Breast epithelium (tissue), 4 donors: ENCODE measurements at regions not wholly inside any gene's neighbourhood (a gene's known extent, or its start where the extent isn't known, plus 50 kb on each side); places are given as distances from the start of the nearest gene placed in this dataset.

Experiments
- DNase-seq, 2 donors: peaks; one replicate each; pipeline ENCODE4 v3.0.0-alpha.2; 2019; ENCODE audit warnings: low spot score in 2 of 2
- H3K27ac ChIP-seq, 2 donors: fragments of 200-600 bp; sonication (generic) in 1 of 2; one replicate each; pipeline ENCODE4 v1.5.1; 2016 to 2019; ENCODE audit warnings: mild to moderate bottlenecking in 1 of 2
- H3K27me3 ChIP-seq, 2 donors: fragments of 200-600 bp; sonication (generic) in 1 of 2; one replicate each; pipeline versions ENCODE4 v1.5.1 to v1.6.0; 2017 to 2019; ENCODE audit warnings: control low read depth in 1 of 2, mild to moderate bottlenecking in 1 of 2
- H3K36me3 ChIP-seq: fragments of 200-600 bp; one replicate; pipeline ENCODE4 v1.5.1; 2019
- H3K4me1 ChIP-seq, 2 donors: fragments of 200-600 bp; sonication (generic); one replicate each; pipeline ENCODE4 v1.5.1; 2016 to 2019; ENCODE audit warnings: control low read depth in 1 of 2
- H3K4me3 ChIP-seq, 3 donors: fragments of 200-600 bp; sonication (generic); 1 replicate in 2 of 3; 2 replicates in 1 of 3; pipeline ENCODE4 v1.5.1; 2016 to 2019; ENCODE audit warnings: mild to moderate bottlenecking in 3 of 3, moderate library complexity in 2 of 3
- H3K9me3 ChIP-seq, 2 donors: fragments of 200-600 bp; sonication (generic) in 1 of 2; one replicate each; pipeline ENCODE4 v1.5.1; 2016 to 2019; ENCODE audit warnings: control low read depth in 1 of 2
- POLR2A ChIP-seq: fragments of 450-650 bp; IDR thresholded peaks from one replicate; pipeline ENCODE4 v1.6.1; 2016; ENCODE audit warnings: antibody characterized with exemption, mild to moderate bottlenecking, moderate library complexity
- POLR2AphosphoS5 ChIP-seq, 3 donors: sonication (generic); formaldehyde crosslinking; IDR thresholded peaks; one replicate each; pipeline ENCODE4 v1.6.1; 2017; ENCODE audit warnings: antibody characterized with exemption in 3 of 3
- intact Hi-C: fragments of 100-400 bp; cut with DNase I; formaldehyde crosslinking; loops from one replicate; pipeline ENCODE4 v1.15.1; 2023; ENCODE audit warnings: low total_unique reads
- TF ChIP-seq, protein P1 (sequence below), 3 donors: fragments of 450-650 bp; IDR thresholded peaks; one replicate each; pipeline ENCODE4 v1.5.1; 2016 to 2017; ENCODE audit warnings: antibody characterized with exemption in 3 of 3, mild to moderate bottlenecking in 3 of 3, moderate library complexity in 3 of 3

DNA sequence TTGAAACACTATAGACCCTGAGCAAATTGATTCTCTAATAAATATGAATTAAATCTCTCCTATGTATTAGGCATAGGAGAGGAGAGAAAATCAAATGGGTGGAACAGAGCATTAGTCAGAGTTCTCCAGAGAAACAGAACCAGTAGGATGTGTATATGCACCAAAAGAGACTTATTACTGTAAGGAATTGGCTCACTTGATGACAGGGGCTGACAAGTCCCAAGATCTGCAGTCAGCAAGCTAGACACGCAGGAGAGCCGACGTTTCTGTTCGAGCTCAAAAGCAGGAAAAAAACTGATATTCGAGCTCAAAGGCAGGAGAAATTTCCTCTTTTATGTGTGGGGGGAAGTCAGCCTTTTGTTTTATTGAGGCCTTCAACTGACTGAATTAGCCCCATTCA, 259.2 kb upstream of the KAZN start:
- H3K27ac ChIP-seq = no peak overlapping the region
- TF ChIP-seq, protein P1, sequence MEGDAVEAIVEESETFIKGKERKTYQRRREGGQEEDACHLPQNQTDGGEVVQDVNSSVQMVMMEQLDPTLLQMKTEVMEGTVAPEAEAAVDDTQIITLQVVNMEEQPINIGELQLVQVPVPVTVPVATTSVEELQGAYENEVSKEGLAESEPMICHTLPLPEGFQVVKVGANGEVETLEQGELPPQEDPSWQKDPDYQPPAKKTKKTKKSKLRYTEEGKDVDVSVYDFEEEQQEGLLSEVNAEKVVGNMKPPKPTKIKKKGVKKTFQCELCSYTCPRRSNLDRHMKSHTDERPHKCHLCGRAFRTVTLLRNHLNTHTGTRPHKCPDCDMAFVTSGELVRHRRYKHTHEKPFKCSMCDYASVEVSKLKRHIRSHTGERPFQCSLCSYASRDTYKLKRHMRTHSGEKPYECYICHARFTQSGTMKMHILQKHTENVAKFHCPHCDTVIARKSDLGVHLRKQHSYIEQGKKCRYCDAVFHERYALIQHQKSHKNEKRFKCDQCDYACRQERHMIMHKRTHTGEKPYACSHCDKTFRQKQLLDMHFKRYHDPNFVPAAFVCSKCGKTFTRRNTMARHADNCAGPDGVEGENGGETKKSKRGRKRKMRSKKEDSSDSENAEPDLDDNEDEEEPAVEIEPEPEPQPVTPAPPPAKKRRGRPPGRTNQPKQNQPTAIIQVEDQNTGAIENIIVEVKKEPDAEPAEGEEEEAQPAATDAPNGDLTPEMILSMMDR (IDR thresholded peaks at IDR 0.05) = no peak
- TF ChIP-seq POLR2A (no peak), POLR2AphosphoS5 (IDR thresholded peaks at IDR 0.05) (no peak)

DNA sequence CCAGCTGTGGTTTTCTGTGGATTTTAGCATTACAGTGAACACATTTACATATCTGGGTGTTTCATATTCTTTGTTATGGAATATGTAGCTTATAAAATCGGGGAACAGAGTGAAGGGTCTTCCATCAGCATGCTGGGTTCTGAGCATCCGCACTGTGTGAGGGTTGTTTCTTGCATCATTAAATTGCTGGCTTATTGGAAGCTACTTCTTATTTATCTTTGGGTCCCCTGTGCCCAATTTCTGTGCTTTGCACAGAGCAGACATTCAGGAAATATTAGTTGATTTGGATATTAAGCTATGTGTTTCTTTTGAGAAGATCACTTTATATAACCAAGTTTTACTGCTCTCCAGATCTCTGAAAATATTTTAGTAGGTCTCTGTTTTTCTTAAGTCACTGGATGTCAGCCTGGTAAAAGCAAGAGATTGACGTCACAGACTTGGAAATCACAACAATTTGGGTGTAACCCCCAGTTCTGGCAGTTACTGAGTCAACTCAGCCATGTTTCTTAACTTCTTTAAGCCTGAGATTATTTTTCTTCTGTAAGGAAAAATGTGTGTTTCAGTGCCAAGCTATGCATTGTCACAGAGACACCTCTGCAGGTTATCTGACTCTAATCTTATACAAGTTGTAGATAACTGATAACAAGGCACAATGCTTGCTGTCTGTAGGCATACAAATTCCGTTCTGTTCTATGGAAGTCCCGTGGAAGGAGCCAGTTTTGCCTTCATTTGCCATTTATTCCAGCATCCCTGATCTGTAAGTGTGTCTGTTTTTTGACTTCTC, 258.3 kb upstream of the KAZN start:
- intact Hi-C loops = no loop called here

More for the DNA sequence above, 259.2 kb upstream of the KAZN start:
- intact Hi-C loops = no loop called here
- Histone ChIP-seq H3K4me1 (no peaks in the 10 kb centered on the region), H3K36me3 (no peaks in the 10 kb centered on the region), H3K27me3 (no peaks in the 10 kb centered on the region), H3K4me3 (no peak overlapping the region), H3K9me3 (no peaks in the 10 kb centered on the region)
- no peak for DNase-seq

DNA sequence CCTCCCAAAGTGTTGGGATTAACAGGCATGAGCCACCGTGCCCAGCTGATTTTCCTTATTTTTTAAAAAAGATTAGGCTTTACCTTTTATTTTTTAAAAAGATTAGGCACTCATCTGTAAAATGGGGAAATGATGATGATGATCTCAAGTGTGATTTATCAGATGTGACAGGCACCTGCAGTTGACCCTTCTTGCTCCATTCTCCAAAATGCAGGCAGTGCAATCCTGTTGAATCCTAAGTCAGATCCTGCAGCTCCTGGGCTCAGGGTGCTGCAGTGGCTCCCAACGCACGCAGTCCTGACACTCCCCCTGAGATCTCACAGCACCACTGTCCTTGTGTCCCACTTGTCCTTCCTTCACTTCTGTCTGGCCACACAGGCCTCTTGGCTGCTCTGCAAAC, 257.3 kb upstream of the KAZN start:
- DNase-seq = no peak
- TF ChIP-seq POLR2AphosphoS5 (IDR thresholded peaks at IDR 0.05) (no peak), POLR2A (no peak)
- TF ChIP-seq, protein P1 (IDR thresholded peaks at IDR 0.05) = no peak
- Histone ChIP-seq H3K27ac (no peak overlapping the region), H3K36me3 (no peaks in the 10 kb centered on the region), H3K4me3 (no peak overlapping the region), H3K4me1 (no peaks in the 10 kb centered on the region), H3K9me3 (no peaks in the 10 kb centered on the region), H3K27me3 (no peaks in the 10 kb centered on the region)
- intact Hi-C loops = no loop called here

More for the DNA sequence above, 258.3 kb upstream of the KAZN start:
- DNase-seq = no peak
- Histone ChIP-seq H3K4me1 (no peaks in the 10 kb centered on the region), H3K4me3 (no peak overlapping the region), H3K27me3 (no peaks in the 10 kb centered on the region), H3K36me3 (no peaks in the 10 kb centered on the region), H3K9me3 (no peaks in the 10 kb centered on the region), H3K27ac (no peak overlapping the region)
- TF ChIP-seq POLR2A = no peak
- no peak for TF ChIP-seq POLR2AphosphoS5 (IDR thresholded peaks at IDR 0.05)
- TF ChIP-seq, protein P1 (IDR thresholded peaks at IDR 0.05) = no peak

DNA sequence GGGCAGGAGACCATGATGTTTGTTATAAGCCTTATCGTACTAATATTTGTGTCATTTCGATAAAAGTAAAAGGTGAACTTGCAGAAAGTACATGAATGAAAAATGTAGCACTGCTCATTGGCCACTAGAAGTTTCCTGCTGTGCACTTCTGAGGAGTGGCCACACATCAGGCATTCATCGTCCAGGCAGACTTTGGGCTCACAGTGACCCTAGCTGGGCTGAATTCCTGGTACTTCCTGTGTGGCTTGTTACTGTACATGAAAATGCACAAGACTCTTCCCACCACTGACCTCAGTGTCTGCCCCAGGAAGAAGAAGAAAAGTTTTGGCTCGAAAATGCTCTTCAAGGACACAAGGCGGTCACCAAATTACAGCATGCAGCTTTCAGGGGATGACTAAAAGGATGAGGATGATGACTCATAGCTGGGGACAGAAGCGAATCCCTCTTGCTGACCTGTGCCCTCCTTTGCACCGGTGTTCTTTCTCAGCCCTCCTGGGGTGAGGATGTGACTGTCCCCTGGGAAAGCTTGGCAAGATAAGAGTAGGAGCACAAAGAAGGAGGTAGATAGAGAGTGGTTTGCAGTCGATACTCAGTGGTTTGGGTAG, 252.4 kb upstream of the KAZN start:
- no peak overlapping the region for H3K4me3 ChIP-seq
- no peaks in the 10 kb centered on the region for H3K27me3 ChIP-seq
- intact Hi-C loops = no loop called here
- H3K4me1 ChIP-seq = no peaks in the 10 kb centered on the region
- H3K27ac ChIP-seq = no peak overlapping the region
- no peak for DNase-seq
- no peaks in the 10 kb centered on the region for H3K36me3 ChIP-seq
- TF ChIP-seq, protein P1 (IDR thresholded peaks at IDR 0.05) = no peak
- TF ChIP-seq POLR2AphosphoS5 (IDR thresholded peaks at IDR 0.05) (no peak), POLR2A (no peak)
- no peaks in the 10 kb centered on the region for H3K9me3 ChIP-seq

DNA sequence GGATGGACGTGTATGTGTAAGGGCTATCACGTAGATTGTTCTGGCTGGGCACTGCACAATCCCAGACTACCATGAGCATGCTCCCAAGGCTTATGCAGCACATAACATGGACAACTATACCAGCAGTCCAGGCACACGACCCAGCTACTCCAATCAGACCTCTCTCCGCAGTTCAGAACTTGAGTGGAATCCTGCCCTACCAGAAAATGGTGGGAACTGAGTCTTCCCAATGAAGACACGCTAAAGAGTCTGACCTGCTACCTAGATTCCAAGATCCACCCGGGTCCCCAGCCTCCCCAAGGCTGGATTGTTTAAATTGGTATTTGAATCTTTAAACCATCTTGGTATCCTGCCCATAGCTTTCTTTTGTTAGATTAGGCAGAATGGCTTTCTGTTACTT, 251.3 kb upstream of the KAZN start:
- Histone ChIP-seq H3K9me3 (no peaks in the 10 kb centered on the region), H3K4me1 (no peaks in the 10 kb centered on the region), H3K27me3 (no peaks in the 10 kb centered on the region), H3K27ac (no peak overlapping the region), H3K36me3 (no peaks in the 10 kb centered on the region), H3K4me3 (no peak overlapping the region)
- intact Hi-C loops = no loop called here
- TF ChIP-seq POLR2A (no peak), POLR2AphosphoS5 (IDR thresholded peaks at IDR 0.05) (no peak)
- TF ChIP-seq, protein P1 (IDR thresholded peaks at IDR 0.05) = no peak
- DNase-seq = no peak
